ENCODE measurements at regions not wholly inside any gene's neighbourhood (a gene's known extent, or its start where the extent isn't known, plus 50 kb on each side); places are given as distances from the start of the nearest gene placed in this dataset.

- Histone ChIP-seq H3K27ac (ENCODE audit: extremely low read depth, low read depth, low read length) (no peak overlapping the region), H3K4me3 (ENCODE audit: low read depth, low read length) (no peak overlapping the region), H3K36me3 (ENCODE audit: control insufficient read depth in 2 of 2, insufficient read depth in 1 of 2, low read length in 2 of 2) (no peaks in the 10 kb centered on the region), H3K9me3 (ENCODE audit: control insufficient read depth, insufficient read depth, low read depth, low read length) (no peaks in the 10 kb centered on the region), H3K4me1 (ENCODE audit: control insufficient read depth, insufficient read depth, low read length) (no peaks in the 10 kb centered on the region)
- CTCF ChIA-PET: interaction anchor here (0.6 to 1.4 kb wide), 3 partner anchors 36 to 1572 kb away, joined by 3 to 7 read pairs (median 4); no protein-coding TSS in a partner anchor
- TF ChIP-seq ZNF148 (tag by site-specific recombination; IDR thresholded peaks at IDR 0.05; ENCODE audit: borderline replicate concordance) (no peak), OSR2 (tag by site-specific recombination; IDR thresholded peaks at IDR 0.05) (no peak)
- POLR2A ChIA-PET: interaction anchor here (0.7 kb wide), 1 partner anchor 537 kb away, joined by 3 read pairs; no protein-coding TSS in a partner anchor
Observed at GRCh38 chr18:45249246-45249661, 366.0 kb upstream of the SLC14A2 start.

GRCh38 chr18:45250479-45250878 lies 364.8 kb upstream of the SLC14A2 start:
- no peaks in the 10 kb centered on the region for H3K9me3 ChIP-seq (ENCODE audit: control insufficient read depth, insufficient read depth, low read depth, low read length)
- TF ChIP-seq HOXA7 (CRISPR knock-in tag; IDR thresholded peaks at IDR 0.05; ENCODE audit: borderline replicate concordance): no peak
- TF ChIP-seq ZNF658 (tag by site-specific recombination; IDR thresholded peaks at IDR 0.05): no peak
- no peak for TF ChIP-seq ZSCAN4 (tag by site-specific recombination; IDR thresholded peaks at IDR 0.05)
- no peak for TF ChIP-seq ZNF510 (tag by site-specific recombination; IDR thresholded peaks at IDR 0.05; ENCODE audit: insufficient replicate concordance)
- no peak for TF ChIP-seq SP3 (tag by site-specific recombination; IDR thresholded peaks at IDR 0.05)
- no peak for TF ChIP-seq ZNF660 (tag by site-specific recombination; IDR thresholded peaks at IDR 0.05)
- TF ChIP-seq ZNF394 (tag by site-specific recombination; IDR thresholded peaks at IDR 0.05; ENCODE audit: borderline replicate concordance): no peak
- TF ChIP-seq ZNF623 (tag by site-specific recombination; IDR thresholded peaks at IDR 0.05): no peak
- no peak for TF ChIP-seq ZNF24 (tag by site-specific recombination; IDR thresholded peaks at IDR 0.05)
- no peak for TF ChIP-seq ZNF350 (tag by site-specific recombination; IDR thresholded peaks at IDR 0.05)
- TF ChIP-seq SCRT1 (tag by site-specific recombination; IDR thresholded peaks at IDR 0.05; ENCODE audit: borderline replicate concordance): no peak
- TF ChIP-seq ZNF221 (tag by site-specific recombination; IDR thresholded peaks at IDR 0.05; ENCODE audit: borderline replicate concordance): no peak
- TF ChIP-seq ZNF558 (tag by site-specific recombination; IDR thresholded peaks at IDR 0.05): no peak
- no peak for TF ChIP-seq ZNF654 (tag by site-specific recombination; IDR thresholded peaks at IDR 0.05; ENCODE audit: low read depth)
- no peak for TF ChIP-seq ZNF423 (tag by site-specific recombination; IDR thresholded peaks at IDR 0.05)
- TF ChIP-seq ZFP41 (tag by site-specific recombination; IDR thresholded peaks at IDR 0.05; ENCODE audit: borderline replicate concordance): no peak
- POLR2A ChIA-PET: no interaction called here
- CTCF ChIA-PET: interaction anchor here (0.7 kb wide), 3 partner anchors 9 to 110 kb away, joined by 4 to 6 read pairs (median 5); no protein-coding TSS in a partner anchor
- H3K4me1 ChIP-seq (ENCODE audit: control insufficient read depth, insufficient read depth, low read length): no peaks in the 10 kb centered on the region
- H3K36me3 ChIP-seq (ENCODE audit: control insufficient read depth in 2 of 2, insufficient read depth in 1 of 2, low read length in 2 of 2): no peaks in the 10 kb centered on the region
- no peak overlapping the region for H3K4me3 ChIP-seq (ENCODE audit: low read depth, low read length)
- H3K27ac ChIP-seq (ENCODE audit: extremely low read depth, low read depth, low read length): no peak overlapping the region

- H3K4me3 ChIP-seq (ENCODE audit: low read depth, low read length): no peak overlapping the region
- no peaks in the 10 kb centered on the region for H3K4me1 ChIP-seq (ENCODE audit: control insufficient read depth, insufficient read depth, low read length)
- CTCF ChIA-PET: no interaction called here
- no peak overlapping the region for H3K27ac ChIP-seq (ENCODE audit: extremely low read depth, low read depth, low read length)
- no peaks in the 10 kb centered on the region for H3K9me3 ChIP-seq (ENCODE audit: control insufficient read depth, insufficient read depth, low read depth, low read length)
- no peaks in the 10 kb centered on the region for H3K36me3 ChIP-seq (ENCODE audit: control insufficient read depth in 2 of 2, insufficient read depth in 1 of 2, low read length in 2 of 2)
- POLR2A ChIA-PET: no interaction called here
- no peak for TF ChIP-seq ZNF544 (tag by site-specific recombination; IDR thresholded peaks at IDR 0.05)
- TF ChIP-seq ZNF324 (tag by site-specific recombination; IDR thresholded peaks at IDR 0.05): no peak
- TF ChIP-seq AEBP2 (tag by site-specific recombination; IDR thresholded peaks at IDR 0.05; ENCODE audit: borderline replicate concordance): no peak
- TF ChIP-seq ZNF148 (tag by site-specific recombination; IDR thresholded peaks at IDR 0.05; ENCODE audit: borderline replicate concordance): no peak
- TF ChIP-seq ZNF48 (tag by site-specific recombination; IDR thresholded peaks at IDR 0.05): no peak
- TF ChIP-seq ZNF560 (tag by site-specific recombination; IDR thresholded peaks at IDR 0.05; ENCODE audit: borderline replicate concordance): no peak
- no peak for TF ChIP-seq MEIS1 (CRISPR knock-in tag; IDR thresholded peaks at IDR 0.05; ENCODE audit: borderline replicate concordance)
- TF ChIP-seq ZNF114 (tag by site-specific recombination; IDR thresholded peaks at IDR 0.05): no peak
- TF ChIP-seq ZNF239 (tag by site-specific recombination; IDR thresholded peaks at IDR 0.05): no peak
Observed at GRCh38 chr18:45251236-45251635, 364.0 kb upstream of the SLC14A2 start.

All from HEK293 (cell line).